ENCODE measurements at regions not wholly inside any gene's neighbourhood (a gene's known extent, or its start where the extent isn't known, plus 50 kb on each side); places are given as distances from the start of the nearest gene placed in this dataset.

DNA sequence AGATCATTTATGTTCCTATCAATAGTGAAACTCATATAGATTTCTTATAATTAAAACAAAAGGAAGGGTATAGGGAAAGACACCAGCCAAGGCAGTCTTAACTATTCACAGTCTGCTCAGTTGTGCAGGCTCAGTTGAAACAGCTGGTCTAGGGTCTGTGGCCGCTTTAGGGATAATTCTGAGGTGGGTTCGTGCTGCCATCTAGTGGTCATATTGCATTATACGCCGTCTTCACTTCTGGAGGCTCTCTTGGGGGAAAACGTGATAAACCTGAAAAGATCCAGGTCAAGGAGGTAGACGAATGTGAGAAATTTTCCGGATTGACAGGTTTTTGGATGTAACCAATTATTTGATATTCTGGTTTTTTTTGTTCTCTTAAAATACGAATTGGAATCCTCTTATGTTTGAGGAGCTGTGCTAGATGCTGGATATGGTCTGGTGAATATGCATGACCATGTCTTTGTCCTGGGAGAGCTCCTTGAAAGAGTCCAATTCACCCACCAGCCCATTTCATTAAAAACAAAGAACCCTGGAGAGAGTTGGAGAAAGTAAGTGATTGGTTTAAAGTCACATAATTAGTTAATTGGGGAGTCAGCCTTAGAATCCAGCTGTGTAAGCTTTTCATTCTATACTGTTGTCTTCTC is 492.4 kb downstream of the PLCL1 start:
- TF ChIP-seq, protein P1, sequence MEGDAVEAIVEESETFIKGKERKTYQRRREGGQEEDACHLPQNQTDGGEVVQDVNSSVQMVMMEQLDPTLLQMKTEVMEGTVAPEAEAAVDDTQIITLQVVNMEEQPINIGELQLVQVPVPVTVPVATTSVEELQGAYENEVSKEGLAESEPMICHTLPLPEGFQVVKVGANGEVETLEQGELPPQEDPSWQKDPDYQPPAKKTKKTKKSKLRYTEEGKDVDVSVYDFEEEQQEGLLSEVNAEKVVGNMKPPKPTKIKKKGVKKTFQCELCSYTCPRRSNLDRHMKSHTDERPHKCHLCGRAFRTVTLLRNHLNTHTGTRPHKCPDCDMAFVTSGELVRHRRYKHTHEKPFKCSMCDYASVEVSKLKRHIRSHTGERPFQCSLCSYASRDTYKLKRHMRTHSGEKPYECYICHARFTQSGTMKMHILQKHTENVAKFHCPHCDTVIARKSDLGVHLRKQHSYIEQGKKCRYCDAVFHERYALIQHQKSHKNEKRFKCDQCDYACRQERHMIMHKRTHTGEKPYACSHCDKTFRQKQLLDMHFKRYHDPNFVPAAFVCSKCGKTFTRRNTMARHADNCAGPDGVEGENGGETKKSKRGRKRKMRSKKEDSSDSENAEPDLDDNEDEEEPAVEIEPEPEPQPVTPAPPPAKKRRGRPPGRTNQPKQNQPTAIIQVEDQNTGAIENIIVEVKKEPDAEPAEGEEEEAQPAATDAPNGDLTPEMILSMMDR (IDR thresholded peaks at IDR 0.05; ENCODE audit: low read length) = peak; percentile 63
- no peak for TF ChIP-seq EZH2 (IDR thresholded peaks at IDR 0.05; ENCODE audit: borderline replicate concordance, low read length)

Data from OCI-LY1 (cell line).